ENCODE measurements at regions not wholly inside any gene's neighbourhood (a gene's known extent, or its start where the extent isn't known, plus 50 kb on each side); places are given as distances from the start of the nearest gene placed in this dataset.

GRCh38 chr6:79334674-79335073 is 100.2 kb upstream of the HMGN3 start:
- TF ChIP-seq ZHX1 (CRISPR knock-in tag; IDR thresholded peaks at IDR 0.05; ENCODE audit: low read depth) (no peak), CEBPB (IDR thresholded peaks at IDR 0.05; ENCODE audit: borderline replicate concordance, low read depth, low read length) (no peak), IRF1 (CRISPR knock-in tag; IDR thresholded peaks at IDR 0.05; ENCODE audit: low read depth) (no peak), EZH2 (conservative IDR thresholded peaks at IDR 0.05; ENCODE audit: low read depth, low read length) (no peak), ZBTB33 (CRISPR knock-in tag; IDR thresholded peaks at IDR 0.05) (no peak), MLXIP (CRISPR knock-in tag; IDR thresholded peaks at IDR 0.05; ENCODE audit: borderline replicate concordance) (no peak), ZNF354B (CRISPR knock-in tag; IDR thresholded peaks at IDR 0.05) (no peak), CEBPZ (IDR thresholded peaks at IDR 0.05; ENCODE audit: low read length) (no peak)

Measured in HepG2 (cell line).